ENCODE measurements at regions not wholly inside any gene's neighbourhood (a gene's known extent, or its start where the extent isn't known, plus 50 kb on each side); places are given as distances from the start of the nearest gene placed in this dataset.

GRCh38 chr6:167662075-167662880, 164.4 kb upstream of the AFDN start:
- no peak for TF ChIP-seq EP300 (conservative IDR thresholded peaks at IDR 0.05; ENCODE audit: poor library complexity, severe bottlenecking)
- no peak for TF ChIP-seq SMC3 (conservative IDR thresholded peaks at IDR 0.05; ENCODE audit: poor library complexity)
- TF ChIP-seq, protein P1, sequence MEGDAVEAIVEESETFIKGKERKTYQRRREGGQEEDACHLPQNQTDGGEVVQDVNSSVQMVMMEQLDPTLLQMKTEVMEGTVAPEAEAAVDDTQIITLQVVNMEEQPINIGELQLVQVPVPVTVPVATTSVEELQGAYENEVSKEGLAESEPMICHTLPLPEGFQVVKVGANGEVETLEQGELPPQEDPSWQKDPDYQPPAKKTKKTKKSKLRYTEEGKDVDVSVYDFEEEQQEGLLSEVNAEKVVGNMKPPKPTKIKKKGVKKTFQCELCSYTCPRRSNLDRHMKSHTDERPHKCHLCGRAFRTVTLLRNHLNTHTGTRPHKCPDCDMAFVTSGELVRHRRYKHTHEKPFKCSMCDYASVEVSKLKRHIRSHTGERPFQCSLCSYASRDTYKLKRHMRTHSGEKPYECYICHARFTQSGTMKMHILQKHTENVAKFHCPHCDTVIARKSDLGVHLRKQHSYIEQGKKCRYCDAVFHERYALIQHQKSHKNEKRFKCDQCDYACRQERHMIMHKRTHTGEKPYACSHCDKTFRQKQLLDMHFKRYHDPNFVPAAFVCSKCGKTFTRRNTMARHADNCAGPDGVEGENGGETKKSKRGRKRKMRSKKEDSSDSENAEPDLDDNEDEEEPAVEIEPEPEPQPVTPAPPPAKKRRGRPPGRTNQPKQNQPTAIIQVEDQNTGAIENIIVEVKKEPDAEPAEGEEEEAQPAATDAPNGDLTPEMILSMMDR (IDR thresholded peaks at IDR 0.05; ENCODE audit: poor library complexity, severe bottlenecking): no peak
- no peak for TF ChIP-seq TAF1 (IDR thresholded peaks at IDR 0.05; ENCODE audit: low read depth)
- no peak for TF ChIP-seq EZH2 (IDR thresholded peaks at IDR 0.05; ENCODE audit: borderline replicate concordance, insufficient read depth, low read length, poor library complexity, severe bottlenecking)
- TF ChIP-seq POLR2AphosphoS5 (IDR thresholded peaks at IDR 0.05): no peak
- TF ChIP-seq MXI1 (conservative IDR thresholded peaks at IDR 0.05; ENCODE audit: poor library complexity, severe bottlenecking): no peak
- TF ChIP-seq, protein P2, sequence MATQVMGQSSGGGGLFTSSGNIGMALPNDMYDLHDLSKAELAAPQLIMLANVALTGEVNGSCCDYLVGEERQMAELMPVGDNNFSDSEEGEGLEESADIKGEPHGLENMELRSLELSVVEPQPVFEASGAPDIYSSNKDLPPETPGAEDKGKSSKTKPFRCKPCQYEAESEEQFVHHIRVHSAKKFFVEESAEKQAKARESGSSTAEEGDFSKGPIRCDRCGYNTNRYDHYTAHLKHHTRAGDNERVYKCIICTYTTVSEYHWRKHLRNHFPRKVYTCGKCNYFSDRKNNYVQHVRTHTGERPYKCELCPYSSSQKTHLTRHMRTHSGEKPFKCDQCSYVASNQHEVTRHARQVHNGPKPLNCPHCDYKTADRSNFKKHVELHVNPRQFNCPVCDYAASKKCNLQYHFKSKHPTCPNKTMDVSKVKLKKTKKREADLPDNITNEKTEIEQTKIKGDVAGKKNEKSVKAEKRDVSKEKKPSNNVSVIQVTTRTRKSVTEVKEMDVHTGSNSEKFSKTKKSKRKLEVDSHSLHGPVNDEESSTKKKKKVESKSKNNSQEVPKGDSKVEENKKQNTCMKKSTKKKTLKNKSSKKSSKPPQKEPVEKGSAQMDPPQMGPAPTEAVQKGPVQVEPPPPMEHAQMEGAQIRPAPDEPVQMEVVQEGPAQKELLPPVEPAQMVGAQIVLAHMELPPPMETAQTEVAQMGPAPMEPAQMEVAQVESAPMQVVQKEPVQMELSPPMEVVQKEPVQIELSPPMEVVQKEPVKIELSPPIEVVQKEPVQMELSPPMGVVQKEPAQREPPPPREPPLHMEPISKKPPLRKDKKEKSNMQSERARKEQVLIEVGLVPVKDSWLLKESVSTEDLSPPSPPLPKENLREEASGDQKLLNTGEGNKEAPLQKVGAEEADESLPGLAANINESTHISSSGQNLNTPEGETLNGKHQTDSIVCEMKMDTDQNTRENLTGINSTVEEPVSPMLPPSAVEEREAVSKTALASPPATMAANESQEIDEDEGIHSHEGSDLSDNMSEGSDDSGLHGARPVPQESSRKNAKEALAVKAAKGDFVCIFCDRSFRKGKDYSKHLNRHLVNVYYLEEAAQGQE (IDR thresholded peaks at IDR 0.05; ENCODE audit: borderline replicate concordance): no peak
- TF ChIP-seq RAD21 (conservative IDR thresholded peaks at IDR 0.05): no peak
